OCI-LY7 (cell line): ENCODE measurements at regions not wholly inside any gene's neighbourhood (a gene's known extent, or its start where the extent isn't known, plus 50 kb on each side); places are given as distances from the start of the nearest gene placed in this dataset.

Source experiments
- BruUV-seq: library from RNA; stranded (reverse); fragments of 400-500 nt; replicated peaks from 2 replicates; lab custom pipeline; 2021; lab: Mats Ljungman, UMichigan
- CTCF ChIA-PET: fragments of 300-600 bp; sonication (Branson Sonifier 250); formaldehyde crosslinking; loops from one replicate; lab custom pipeline; 2022; ENCODE audit warnings: antibody characterized with exemption; ENCODE audit not compliant: unreplicated experiment; lab: Charles Lee
- POLR2A ChIA-PET: fragments of 300-600 bp; sonication (Branson Sonifier 250); formaldehyde crosslinking; loops from one replicate; lab custom pipeline; 2022; ENCODE audit warnings: antibody characterized with exemption; lab: Charles Lee
- DNase-seq: peaks from one replicate; pipeline ENCODE4 v3.0.0-alpha.2; 2015; ENCODE audit warnings: low spot score
- H2AFZ ChIP-seq: fragments of 200-600 bp; sonication (generic), shearing (Covaris generic); 2 replicates; pipeline ENCODE4 v1.6.1; 2014; ENCODE audit warnings: mild to moderate bottlenecking, antibody characterized with exemption, low read length, moderate library complexity
- H3K27ac ChIP-seq: fragments of 200-600 bp; sonication (generic); 2 replicates; pipeline ENCODE4 v1.5.1; 2014; ENCODE audit warnings: mixed run types, low read depth, mild to moderate bottlenecking, moderate library complexity, low read length, inconsistent platforms; ENCODE audit not compliant: poor library complexity, severe bottlenecking
- H3K36me3 ChIP-seq: fragments of 200-600 bp; sonication (generic); 2 replicates; pipeline ENCODE4 v1.6.1; 2014; ENCODE audit warnings: mild to moderate bottlenecking, antibody characterized with exemption, low read length, moderate library complexity, mixed read lengths; ENCODE audit not compliant: insufficient read depth
- H3K4me1 ChIP-seq: fragments of 200-600 bp; sonication (generic); 2 replicates; pipeline ENCODE4 v1.5.1; 2014; ENCODE audit warnings: mild to moderate bottlenecking, low read length; ENCODE audit not compliant: insufficient read depth, poor library complexity, severe bottlenecking
- H3K4me2 ChIP-seq: fragments of 200-600 bp; sonication (generic); 2 replicates; pipeline ENCODE4 v1.6.1; 2014; ENCODE audit warnings: mild to moderate bottlenecking, low read length
- H3K4me3 ChIP-seq: fragments of 200-600 bp; sonication (generic); 2 replicates; pipeline ENCODE4 v1.5.1; 2014; ENCODE audit warnings: mild to moderate bottlenecking, low read depth, low read length; ENCODE audit not compliant: poor library complexity, severe bottlenecking
- H3K79me2 ChIP-seq: fragments of 200-600 bp; sonication (generic); 2 replicates; pipeline ENCODE4 v1.6.1; 2016; ENCODE audit warnings: low read depth, mild to moderate bottlenecking, low read length, moderate library complexity, mixed read lengths; ENCODE audit not compliant: insufficient read depth
- H3K9me2 ChIP-seq: fragments of 200-600 bp; sonication (generic); 2 replicates; pipeline ENCODE4 v1.6.1; 2016; ENCODE audit warnings: mild to moderate bottlenecking, low read length, mixed read lengths; ENCODE audit not compliant: insufficient read depth
- H3K9me3 ChIP-seq: fragments of 200-600 bp; sonication (generic); 2 replicates; pipeline ENCODE4 v1.6.1; 2014; ENCODE audit warnings: mild to moderate bottlenecking, mixed run types, low read length, mixed read lengths
- H4K20me1 ChIP-seq: fragments of 200-600 bp; sonication (generic); 2 replicates; pipeline ENCODE4 v1.6.1; 2014; ENCODE audit warnings: mild to moderate bottlenecking, antibody characterized with exemption, low read length, moderate library complexity, mixed read lengths; ENCODE audit not compliant: insufficient read depth
- CTCF ChIP-seq: fragments of 200-600 bp; sonication (generic); conservative IDR thresholded peaks from 2 replicates; pipeline ENCODE4 v1.5.1; 2014; ENCODE audit warnings: mild to moderate bottlenecking, antibody characterized with exemption, low read length, moderate library complexity, mixed read lengths
- EZH2phosphoT487 ChIP-seq: fragments of 200-600 bp; sonication (generic); IDR thresholded peaks from 2 replicates; pipeline ENCODE4 v1.6.1; 2018; ENCODE audit warnings: low read depth, borderline replicate concordance, mild to moderate bottlenecking, mixed run types, antibody characterized with exemption, low read length, moderate library complexity, mixed read lengths
- intact Hi-C: fragments of 100-400 bp; cut with micrococcal nuclease; formaldehyde crosslinking; loops from one replicate; pipeline ENCODE4 v1.10.0; 2022; ENCODE audit not compliant: unreplicated experiment

- H4K20me1 ChIP-seq, result no peaks in the 10 kb centered on the region
- H3K27ac ChIP-seq, result no peak overlapping the region
- no peaks in the 10 kb centered on the region for H3K79me2 ChIP-seq
- intact Hi-C loops, result no loop called here
- TF ChIP-seq EZH2phosphoT487, result no peak
- TF ChIP-seq CTCF, result no peak
- H3K36me3 ChIP-seq, result no peaks in the 10 kb centered on the region
- no peaks in the 10 kb centered on the region for H3K9me3 ChIP-seq
- H3K9me2 ChIP-seq, result no peaks in the 10 kb centered on the region
- no peak overlapping the region for H3K4me2 ChIP-seq
- ChIA-PET CTCF (no interaction called here), POLR2A (no interaction called here)
- BruUV-seq, result no TSS peak
- H3K4me3 ChIP-seq, result no peak overlapping the region
- peaks cover 10% of the 10 kb centered on the region for H3K4me1 ChIP-seq
- DNase-seq, result no peak
- H2AFZ ChIP-seq, result no peak overlapping the region
Observed at GRCh38 chr14:98802044-98802443, 470.0 kb downstream of the BCL11B start.

- ChIA-PET POLR2A (interaction anchor here (0.7 kb wide), 1 partner anchor 125 kb away, joined by 3 read pairs; no protein-coding TSS in a partner anchor), CTCF (interaction anchor here (0.6 kb wide), 1 partner anchor 115 kb away, joined by 3 read pairs; no protein-coding TSS in a partner anchor)
- Histone ChIP-seq H3K9me3 (no peaks in the 10 kb centered on the region), H4K20me1 (no peaks in the 10 kb centered on the region), H3K4me2 (no peak overlapping the region), H2AFZ (no peak overlapping the region), H3K27ac (no peak overlapping the region), H3K4me3 (no peak overlapping the region), H3K9me2 (no peaks in the 10 kb centered on the region), H3K4me1 (peaks cover 11% of the 10 kb centered on the region), H3K36me3 (no peaks in the 10 kb centered on the region), H3K79me2 (no peaks in the 10 kb centered on the region)
- no TSS peak for BruUV-seq
- no peak for DNase-seq
- TF ChIP-seq EZH2phosphoT487 (no peak), CTCF (no peak)
- intact Hi-C loops, result no loop called here
Observed at GRCh38 chr14:98803196-98803595, 468.8 kb downstream of the BCL11B start.

- BruUV-seq, result no TSS peak
Observed at GRCh38 chr14:98808494-98809407, 463.2 kb downstream of the BCL11B start.

More at GRCh38 chr14:98808494-98809407, 463.2 kb downstream of the BCL11B start:
- intact Hi-C loops, result no loop called here
- H3K9me3 ChIP-seq, result no peaks in the 10 kb centered on the region
- ChIA-PET CTCF (no interaction called here), POLR2A (interaction anchor here (0.6 kb wide), 1 partner anchor 426 kb away, joined by 4 read pairs; no protein-coding TSS in a partner anchor)
- H3K27ac ChIP-seq, result no peak overlapping the region
- no peak overlapping the region for H3K4me3 ChIP-seq
- H4K20me1 ChIP-seq, result no peaks in the 10 kb centered on the region
- peak overlapping the region; percentile 17; the same call in 1 of the 2 replicates for H2AFZ ChIP-seq
- no peaks in the 10 kb centered on the region for H3K36me3 ChIP-seq
- no peak for DNase-seq
- H3K9me2 ChIP-seq, result no peaks in the 10 kb centered on the region
- no peak for TF ChIP-seq EZH2phosphoT487
- no peaks in the 10 kb centered on the region for H3K79me2 ChIP-seq
- H3K4me1 ChIP-seq, result peaks cover 10% of the 10 kb centered on the region
- H3K4me2 ChIP-seq, result no peak overlapping the region
